MCF 10A (cell line): ENCODE measurements at regions not wholly inside any gene's neighbourhood (a gene's known extent, or its start where the extent isn't known, plus 50 kb on each side); places are given as distances from the start of the nearest gene placed in this dataset.

ENCODE experiments used
- BruUV-seq: library from RNA; stranded (reverse); fragments of 400-500 nt; replicated peaks from 2 replicates; lab custom pipeline; 2021; lab: Mats Ljungman, UMichigan
- CTCF ChIA-PET: fragments of 300-600 bp; sonication (Branson Sonifier 250); formaldehyde crosslinking; extraction: SDS; loops from one replicate; lab custom pipeline; 2021; ENCODE audit warnings: antibody characterized with exemption, inconsistent platforms; lab: Yijun Ruan, JAX
- POLR2A ChIA-PET: fragments of 300-600, 350-650 bp; sonication (Branson Sonifier 250); formaldehyde crosslinking; extraction: SDS; loops from one replicate; lab custom pipeline; 2020; ENCODE audit warnings: antibody characterized with exemption, inconsistent platforms; lab: Yijun Ruan, JAX
- DNase-seq: peaks from one replicate; pipeline ENCODE4 v3.0.0-alpha.2; 2018; ENCODE audit not compliant: unreplicated experiment
- H3K27ac Mint-ChIP-seq: one replicate; pipeline ENCODE4 v1.8.0; 2022; ENCODE audit warnings: mild to moderate bottlenecking, low read depth, mixed read lengths; ENCODE audit not compliant: unreplicated experiment
- H3K27me3 Mint-ChIP-seq: one replicate; pipeline ENCODE4 v1.8.0; 2022; ENCODE audit warnings: mixed read lengths; ENCODE audit not compliant: insufficient read depth, unreplicated experiment
- H3K36me3 Mint-ChIP-seq: one replicate; pipeline ENCODE4 v1.8.0; 2022; ENCODE audit warnings: mild to moderate bottlenecking, moderate library complexity, mixed read lengths; ENCODE audit not compliant: insufficient read depth, unreplicated experiment
- H3K4me1 Mint-ChIP-seq: one replicate; pipeline ENCODE4 v1.8.0; 2022; ENCODE audit warnings: mixed read lengths; ENCODE audit not compliant: insufficient read depth, unreplicated experiment
- H3K4me3 Mint-ChIP-seq: one replicate; pipeline ENCODE4 v1.8.0; 2022; ENCODE audit warnings: mild to moderate bottlenecking, moderate library complexity, mixed read lengths; ENCODE audit not compliant: unreplicated experiment
- H3K9me3 Mint-ChIP-seq: one replicate; pipeline ENCODE4 v1.8.0; 2022; ENCODE audit warnings: mixed read lengths; ENCODE audit not compliant: unreplicated experiment
- CTCF ChIP-seq: fragments of 200-600 bp; IDR thresholded peaks from one replicate; pipeline ENCODE4 v1.8.0; 2022; ENCODE audit warnings: antibody characterized with exemption, mild to moderate bottlenecking; ENCODE audit not compliant: unreplicated experiment
- intact Hi-C: fragments of 100-400 bp; cut with micrococcal nuclease; formaldehyde crosslinking; loops from 2 replicates; pipeline ENCODE4 v1.14.1; 2022

- Mint-ChIP-seq H3K4me3 (no peak overlapping the region), H3K36me3 (no peaks in the 10 kb centered on the region), H3K9me3 (peaks cover 8% of the 10 kb centered on the region), H3K4me1 (no peaks in the 10 kb centered on the region), H3K27me3 (no peaks in the 10 kb centered on the region), H3K27ac (no peak overlapping the region)
- DNase-seq = no peak
- no TSS peak for BruUV-seq
- ChIA-PET CTCF (interaction anchor here (0.8 kb wide), 1 partner anchor 572 kb away, joined by 4 read pairs; no protein-coding TSS in a partner anchor), POLR2A (no interaction called here)
- intact Hi-C loops = no loop called here
- TF ChIP-seq CTCF = no peak
Observed at GRCh38 chr1:187985145-187985896, 1156.6 kb downstream of the PLA2G4A start.

- ChIA-PET CTCF (interaction anchor here (0.8 kb wide), 1 partner anchor 573 kb away, joined by 4 read pairs; no protein-coding TSS in a partner anchor), POLR2A (no interaction called here)
- Mint-ChIP-seq H3K27ac (no peak overlapping the region), H3K4me3 (no peak overlapping the region), H3K36me3 (no peaks in the 10 kb centered on the region), H3K4me1 (no peaks in the 10 kb centered on the region), H3K27me3 (no peaks in the 10 kb centered on the region), H3K9me3 (peaks cover 8% of the 10 kb centered on the region)
- TF ChIP-seq CTCF = no peak
- no TSS peak for BruUV-seq
- no peak for DNase-seq
- intact Hi-C loops = no loop called here
Observed at GRCh38 chr1:187985897-187986654, 1157.3 kb downstream of the PLA2G4A start.

- no peaks in the 10 kb centered on the region for H3K36me3 Mint-ChIP-seq
- no peaks in the 10 kb centered on the region for H3K27me3 Mint-ChIP-seq
- H3K27ac Mint-ChIP-seq = no peak overlapping the region
- BruUV-seq = no TSS peak
- ChIA-PET POLR2A (interaction anchor here (0.6 kb wide), 1 partner anchor 23 kb away, joined by 4 read pairs; no protein-coding TSS in a partner anchor), CTCF (no interaction called here)
- intact Hi-C loops = no loop called here
- H3K4me3 Mint-ChIP-seq = no peak overlapping the region
- TF ChIP-seq CTCF = no peak
- no peak for DNase-seq
- no peaks in the 10 kb centered on the region for H3K4me1 Mint-ChIP-seq
- no peaks in the 10 kb centered on the region for H3K9me3 Mint-ChIP-seq
Observed at GRCh38 chr1:187987236-187987776, 1158.6 kb downstream of the PLA2G4A start.

- Mint-ChIP-seq H3K4me1 (no peaks in the 10 kb centered on the region), H3K4me3 (no peak overlapping the region), H3K27me3 (no peaks in the 10 kb centered on the region), H3K27ac (no peak overlapping the region), H3K36me3 (no peaks in the 10 kb centered on the region), H3K9me3 (no peaks in the 10 kb centered on the region)
- intact Hi-C loops = no loop called here
- no peak for DNase-seq
- no TSS peak for BruUV-seq
- POLR2A ChIA-PET = no interaction called here
- CTCF ChIA-PET = interaction anchor here (1.5 kb wide), 1 partner anchor 64 kb away, joined by 4 read pairs; no protein-coding TSS in a partner anchor
- TF ChIP-seq CTCF = no peak
Observed at GRCh38 chr1:187991944-187992343, 1163.2 kb downstream of the PLA2G4A start.
